ENCODE measurements at regions not wholly inside any gene's neighbourhood (a gene's known extent, or its start where the extent isn't known, plus 50 kb on each side); places are given as distances from the start of the nearest gene placed in this dataset.

DNA sequence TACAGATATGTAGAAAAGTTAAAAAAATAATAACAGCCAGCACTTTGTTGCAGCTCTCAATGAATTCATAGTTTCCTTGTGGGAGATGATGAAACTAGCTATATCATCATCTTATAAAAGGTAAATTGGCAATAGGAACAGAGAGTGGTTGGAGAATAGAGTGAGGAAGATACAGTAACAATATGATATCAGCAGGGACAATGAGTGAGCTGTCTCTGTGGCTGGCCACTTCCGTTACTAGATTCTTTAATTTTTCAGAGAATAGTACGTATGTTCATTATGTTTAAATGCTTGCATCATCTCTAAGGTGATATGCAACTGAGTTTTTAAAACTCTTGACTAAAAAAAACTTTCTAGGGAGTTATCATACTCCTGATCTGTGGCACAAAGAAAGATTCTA is 1006.2 kb upstream of the FLRT2 start:
- TF ChIP-seq POLR2A (IDR thresholded peaks at IDR 0.05; ENCODE audit: low read length) = no peak
- no peak for TF ChIP-seq GATA1 (IDR thresholded peaks at IDR 0.05; ENCODE audit: low read depth, low read length)

All from erythroblast (primary cell).